ENCODE measurements at regions not wholly inside any gene's neighbourhood (a gene's known extent, or its start where the extent isn't known, plus 50 kb on each side); places are given as distances from the start of the nearest gene placed in this dataset.

GRCh38 chr17:20941872-20942271 lies 100.9 kb downstream of the USP22 start:
- no peaks in the 10 kb centered on the region for H3K9me3 ChIP-seq (ENCODE audit: low read length)
- H2AFZ ChIP-seq (ENCODE audit: low read depth, low read length): no peak overlapping the region
- no peak overlapping the region for H3K4me2 ChIP-seq (ENCODE audit: low read length)

DNA sequence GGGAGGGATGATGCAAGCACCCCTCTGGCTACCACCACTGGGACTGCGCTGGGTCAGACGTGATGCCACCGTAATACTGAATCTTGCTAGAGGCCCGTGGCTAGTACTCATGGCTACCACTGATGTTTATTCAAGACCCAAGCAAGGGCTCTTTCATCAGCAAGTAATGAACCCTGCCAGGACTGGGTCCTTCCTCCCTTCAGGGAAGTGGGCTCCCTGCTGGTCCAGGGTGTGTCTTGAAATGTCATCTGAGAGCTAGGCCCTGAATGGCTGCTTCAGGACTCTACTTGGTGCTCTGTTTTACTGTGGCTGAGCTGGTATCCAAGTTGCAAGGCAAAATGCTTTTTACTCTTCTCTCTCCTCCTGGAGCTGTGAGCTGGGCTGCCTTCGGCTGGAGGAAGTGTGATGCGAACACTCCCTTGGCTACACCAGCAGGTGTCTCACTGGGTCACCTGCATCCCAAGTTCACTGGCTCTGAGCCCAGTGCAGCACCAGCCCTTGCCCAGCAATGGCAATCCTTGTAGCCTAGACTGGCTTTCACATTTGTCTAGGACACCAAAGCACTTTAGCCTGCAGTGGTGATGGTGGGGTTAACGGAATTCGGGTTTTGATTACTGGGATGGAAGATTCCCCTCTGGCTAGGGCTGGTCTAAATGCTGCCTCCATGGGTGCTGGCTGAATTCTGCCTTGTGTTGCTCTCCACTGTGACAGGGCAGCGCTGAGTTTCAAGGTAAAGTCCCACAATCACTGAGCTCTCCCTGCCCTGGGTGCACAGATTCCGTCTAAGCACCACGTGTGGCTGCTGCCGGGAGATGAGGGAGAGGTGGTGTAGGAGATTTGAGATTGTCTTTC lies 98.6 kb downstream of the USP22 start:
- Histone ChIP-seq H4K20me1 (ENCODE audit: insufficient read depth) (no peaks in the 10 kb centered on the region), H3K9me2 (ENCODE audit: insufficient read depth, low read length) (no peaks in the 10 kb centered on the region), H3K27ac (ENCODE audit: low read length) (no peak overlapping the region), H2AFZ (ENCODE audit: low read depth, low read length) (no peak overlapping the region), H3F3A (ENCODE audit: insufficient read depth, low read length, poor library complexity, severe bottlenecking) (no peaks in the 10 kb centered on the region), H3K4me2 (ENCODE audit: low read length) (no peak overlapping the region), H3K27me3 (ENCODE audit: insufficient read depth, low read depth, low read length) (no peaks in the 10 kb centered on the region), H3K36me3 (ENCODE audit: insufficient read depth, low read length) (no peaks in the 10 kb centered on the region), H3K79me2 (replicated peaks; ENCODE audit: insufficient read depth, low read length) (peaks cover 8% of the 10 kb centered on the region), H3K9ac (ENCODE audit: low read length) (no peak overlapping the region), H3K9me3 (ENCODE audit: low read length) (no peaks in the 10 kb centered on the region), H3K4me3 (ENCODE audit: low read length) (no peak overlapping the region)
- TF ChIP-seq, protein P1, sequence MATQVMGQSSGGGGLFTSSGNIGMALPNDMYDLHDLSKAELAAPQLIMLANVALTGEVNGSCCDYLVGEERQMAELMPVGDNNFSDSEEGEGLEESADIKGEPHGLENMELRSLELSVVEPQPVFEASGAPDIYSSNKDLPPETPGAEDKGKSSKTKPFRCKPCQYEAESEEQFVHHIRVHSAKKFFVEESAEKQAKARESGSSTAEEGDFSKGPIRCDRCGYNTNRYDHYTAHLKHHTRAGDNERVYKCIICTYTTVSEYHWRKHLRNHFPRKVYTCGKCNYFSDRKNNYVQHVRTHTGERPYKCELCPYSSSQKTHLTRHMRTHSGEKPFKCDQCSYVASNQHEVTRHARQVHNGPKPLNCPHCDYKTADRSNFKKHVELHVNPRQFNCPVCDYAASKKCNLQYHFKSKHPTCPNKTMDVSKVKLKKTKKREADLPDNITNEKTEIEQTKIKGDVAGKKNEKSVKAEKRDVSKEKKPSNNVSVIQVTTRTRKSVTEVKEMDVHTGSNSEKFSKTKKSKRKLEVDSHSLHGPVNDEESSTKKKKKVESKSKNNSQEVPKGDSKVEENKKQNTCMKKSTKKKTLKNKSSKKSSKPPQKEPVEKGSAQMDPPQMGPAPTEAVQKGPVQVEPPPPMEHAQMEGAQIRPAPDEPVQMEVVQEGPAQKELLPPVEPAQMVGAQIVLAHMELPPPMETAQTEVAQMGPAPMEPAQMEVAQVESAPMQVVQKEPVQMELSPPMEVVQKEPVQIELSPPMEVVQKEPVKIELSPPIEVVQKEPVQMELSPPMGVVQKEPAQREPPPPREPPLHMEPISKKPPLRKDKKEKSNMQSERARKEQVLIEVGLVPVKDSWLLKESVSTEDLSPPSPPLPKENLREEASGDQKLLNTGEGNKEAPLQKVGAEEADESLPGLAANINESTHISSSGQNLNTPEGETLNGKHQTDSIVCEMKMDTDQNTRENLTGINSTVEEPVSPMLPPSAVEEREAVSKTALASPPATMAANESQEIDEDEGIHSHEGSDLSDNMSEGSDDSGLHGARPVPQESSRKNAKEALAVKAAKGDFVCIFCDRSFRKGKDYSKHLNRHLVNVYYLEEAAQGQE (IDR thresholded peaks at IDR 0.05; ENCODE audit: borderline replicate concordance): no peak
- TF ChIP-seq POLR2AphosphoS5 (IDR thresholded peaks at IDR 0.05) (no peak), TAF1 (IDR thresholded peaks at IDR 0.05; ENCODE audit: low read depth) (no peak), RAD21 (conservative IDR thresholded peaks at IDR 0.05) (no peak), EP300 (conservative IDR thresholded peaks at IDR 0.05; ENCODE audit: poor library complexity, severe bottlenecking) (no peak), SMC3 (conservative IDR thresholded peaks at IDR 0.05; ENCODE audit: poor library complexity) (no peak), CTCF (IDR thresholded peaks at IDR 0.05; ENCODE audit: poor library complexity, severe bottlenecking) (no peak), MXI1 (conservative IDR thresholded peaks at IDR 0.05; ENCODE audit: poor library complexity, severe bottlenecking) (no peak)

More at GRCh38 chr17:20941872-20942271, 100.9 kb downstream of the USP22 start:
- Histone ChIP-seq H3F3A (ENCODE audit: insufficient read depth, low read length, poor library complexity, severe bottlenecking) (no peaks in the 10 kb centered on the region), H3K36me3 (ENCODE audit: insufficient read depth, low read length) (peaks cover 8% of the 10 kb centered on the region), H3K9ac (ENCODE audit: low read length) (no peak overlapping the region), H3K9me2 (ENCODE audit: insufficient read depth, low read length) (no peaks in the 10 kb centered on the region), H3K27ac (ENCODE audit: low read length) (no peak overlapping the region), H4K20me1 (ENCODE audit: insufficient read depth) (no peaks in the 10 kb centered on the region), H3K27me3 (ENCODE audit: insufficient read depth, low read depth, low read length) (no peaks in the 10 kb centered on the region), H3K79me2 (replicated peaks; ENCODE audit: insufficient read depth, low read length) (peaks cover 8% of the 10 kb centered on the region), H3K4me3 (ENCODE audit: low read length) (no peak overlapping the region)
- TF ChIP-seq POLR2AphosphoS5 (IDR thresholded peaks at IDR 0.05): no peak
- TF ChIP-seq CTCF (IDR thresholded peaks at IDR 0.05; ENCODE audit: poor library complexity, severe bottlenecking): no peak
- no peak for TF ChIP-seq SMC3 (conservative IDR thresholded peaks at IDR 0.05; ENCODE audit: poor library complexity)
- TF ChIP-seq RAD21 (conservative IDR thresholded peaks at IDR 0.05): no peak
- no peak for TF ChIP-seq MXI1 (conservative IDR thresholded peaks at IDR 0.05; ENCODE audit: poor library complexity, severe bottlenecking)
- TF ChIP-seq, protein P1 (IDR thresholded peaks at IDR 0.05; ENCODE audit: borderline replicate concordance): no peak
- TF ChIP-seq EZH2 (IDR thresholded peaks at IDR 0.05; ENCODE audit: borderline replicate concordance, insufficient read depth, low read length, poor library complexity, severe bottlenecking): no peak

All from neural cell (in vitro differentiated cells).